Natural killer cell (primary cell): ENCODE measurements at regions not wholly inside any gene's neighbourhood (a gene's known extent, or its start where the extent isn't known, plus 50 kb on each side); places are given as distances from the start of the nearest gene placed in this dataset.

Experiments used
- ATAC-seq, 3 donors: fragments of 150-1000 bp in 2 of 3; fragments of 200-7000 bp in 1 of 3; cut with Tn5 transposase; 1 replicate in 1 of 3; 2 replicates in 2 of 3; pipeline ENCODE4 v1.10.0; 2021; ENCODE audit warnings: mild to moderate bottlenecking in 2 of 3, moderate library complexity in 2 of 3
- DNase-seq, 2 donors: peaks; one replicate each; pipeline versions ENCODE4 v3.0.0 to v3.0.0-alpha.2; 2013 to 2021; ENCODE audit warnings: mixed read lengths in 1 of 2
- H3K27ac ChIP-seq: one replicate; pipeline ENCODE4 v1.5.1; 2013; ENCODE audit warnings: mild to moderate bottlenecking, low read length
- H3K27me3 ChIP-seq: one replicate; pipeline ENCODE4 v1.6.1; 2013; ENCODE audit warnings: low read length; ENCODE audit not compliant: control insufficient read depth, insufficient read depth
- H3K36me3 ChIP-seq: one replicate; pipeline ENCODE4 v1.6.1; 2013; ENCODE audit warnings: low read length; ENCODE audit not compliant: control insufficient read depth, insufficient read depth
- H3K4me1 ChIP-seq: one replicate; pipeline ENCODE4 v1.6.1; 2013; ENCODE audit warnings: low read length; ENCODE audit not compliant: control insufficient read depth, insufficient read depth
- H3K4me3 ChIP-seq: one replicate; pipeline ENCODE4 v1.5.1; 2013; ENCODE audit warnings: low read length
- H3K9me3 ChIP-seq: one replicate; pipeline ENCODE4 v1.6.1; 2013; ENCODE audit warnings: low read length; ENCODE audit not compliant: control insufficient read depth, insufficient read depth
- H3K27ac Mint-ChIP-seq, 2 donors: one replicate each; pipeline ENCODE4 v1.8.0; 2022; ENCODE audit warnings: mild to moderate bottlenecking in 2 of 2, mixed read lengths in 2 of 2, moderate library complexity in 1 of 2
- H3K27me3 Mint-ChIP-seq, 2 donors: one replicate each; pipeline ENCODE4 v1.8.0; 2022; ENCODE audit warnings: low read depth in 2 of 2, mixed read lengths in 2 of 2
- H3K36me3 Mint-ChIP-seq: one replicate; pipeline ENCODE4 v1.8.0; 2022; ENCODE audit warnings: mixed read lengths
- H3K4me1 Mint-ChIP-seq, 2 donors: one replicate each; pipeline ENCODE4 v1.8.0; 2022; ENCODE audit warnings: mixed read lengths in 2 of 2
- H3K4me3 Mint-ChIP-seq: one replicate; pipeline ENCODE4 v1.8.0; 2022; ENCODE audit warnings: mild to moderate bottlenecking, moderate library complexity, mixed read lengths
- H3K9me3 Mint-ChIP-seq, 2 donors: one replicate each; pipeline ENCODE4 v1.8.0; 2022; ENCODE audit warnings: mixed read lengths in 2 of 2
- WGBS: methylation state at CpG from one replicate; pipeline ENCODE4 v1.1.7; 2013; ENCODE audit warnings: missing lambda C conversion rate; ENCODE audit not compliant: insufficient coverage; 5-methylcytosine and 5-hydroxymethylcytosine counted together
- intact Hi-C: fragments of 100-400 bp; cut with micrococcal nuclease; formaldehyde crosslinking; loops from one replicate; pipeline ENCODE4 v1.14.2; 2022
- TF ChIP-seq, protein P1 (sequence below): fragments of 200-600 bp; IDR thresholded peaks from one replicate; pipeline ENCODE4 v1.8.0; 2022; ENCODE audit warnings: antibody characterized with exemption

DNA sequence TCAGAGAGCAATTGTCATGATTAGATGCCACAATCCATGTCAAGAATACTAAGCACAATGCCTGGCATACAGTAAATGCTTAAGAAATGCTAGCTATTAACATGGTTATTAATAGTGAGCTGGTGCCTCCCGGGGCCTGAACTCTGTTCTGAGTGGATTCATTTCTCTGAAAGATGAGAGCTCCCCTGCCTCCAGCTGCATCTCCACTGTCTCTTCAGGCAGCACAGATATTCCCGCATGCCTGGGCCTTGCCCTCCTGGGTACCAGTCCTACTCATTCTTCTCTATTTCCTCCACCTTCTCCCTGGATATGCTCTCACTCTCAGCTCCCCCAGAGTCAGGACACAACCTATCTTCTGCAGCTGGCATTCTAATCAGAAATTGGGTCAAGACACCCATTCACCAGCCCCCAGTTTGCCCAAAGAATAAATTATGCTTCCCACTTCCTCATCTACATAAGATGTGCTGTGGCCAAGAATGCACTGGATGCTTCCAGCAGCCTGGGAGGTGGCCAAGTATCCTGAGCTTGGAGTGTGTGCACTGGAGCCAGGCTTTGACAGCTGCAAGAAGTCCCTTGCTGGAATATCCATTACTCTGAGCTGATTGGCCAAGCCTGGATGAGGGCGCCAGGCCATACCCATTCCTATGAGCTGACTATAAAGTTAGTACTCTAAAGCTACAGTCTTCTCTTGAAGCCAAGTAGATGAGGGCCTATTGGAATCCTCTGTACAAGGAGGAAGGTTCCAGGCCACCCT lies 669.0 kb downstream of the ACTL7B start:
- H3K27me3 Mint-ChIP-seq = no peaks in the 10 kb centered on the region
- Histone ChIP-seq H3K4me1 (no peaks in the 10 kb centered on the region), H3K27me3 (no peaks in the 10 kb centered on the region), H3K9me3 (peaks cover 3% of the 10 kb centered on the region), H3K36me3 (no peaks in the 10 kb centered on the region), H3K27ac (no peak overlapping the region), H3K4me3 (no peak overlapping the region)
- 94% methylated on average over 3 of the region's 3 CpGs for WGBS
- TF ChIP-seq, protein P1, sequence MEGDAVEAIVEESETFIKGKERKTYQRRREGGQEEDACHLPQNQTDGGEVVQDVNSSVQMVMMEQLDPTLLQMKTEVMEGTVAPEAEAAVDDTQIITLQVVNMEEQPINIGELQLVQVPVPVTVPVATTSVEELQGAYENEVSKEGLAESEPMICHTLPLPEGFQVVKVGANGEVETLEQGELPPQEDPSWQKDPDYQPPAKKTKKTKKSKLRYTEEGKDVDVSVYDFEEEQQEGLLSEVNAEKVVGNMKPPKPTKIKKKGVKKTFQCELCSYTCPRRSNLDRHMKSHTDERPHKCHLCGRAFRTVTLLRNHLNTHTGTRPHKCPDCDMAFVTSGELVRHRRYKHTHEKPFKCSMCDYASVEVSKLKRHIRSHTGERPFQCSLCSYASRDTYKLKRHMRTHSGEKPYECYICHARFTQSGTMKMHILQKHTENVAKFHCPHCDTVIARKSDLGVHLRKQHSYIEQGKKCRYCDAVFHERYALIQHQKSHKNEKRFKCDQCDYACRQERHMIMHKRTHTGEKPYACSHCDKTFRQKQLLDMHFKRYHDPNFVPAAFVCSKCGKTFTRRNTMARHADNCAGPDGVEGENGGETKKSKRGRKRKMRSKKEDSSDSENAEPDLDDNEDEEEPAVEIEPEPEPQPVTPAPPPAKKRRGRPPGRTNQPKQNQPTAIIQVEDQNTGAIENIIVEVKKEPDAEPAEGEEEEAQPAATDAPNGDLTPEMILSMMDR = no peak
- peaks cover 3 to 12% of the 10 kb centered on the region in 2 donors for H3K9me3 Mint-ChIP-seq
- ATAC-seq = no peak
- no peaks in the 10 kb centered on the region for H3K36me3 Mint-ChIP-seq
- no peak overlapping the region for H3K27ac Mint-ChIP-seq
- no peak overlapping the region for H3K4me3 Mint-ChIP-seq
- no peaks in the 10 kb centered on the region for H3K4me1 Mint-ChIP-seq
- DNase-seq = no peak
- intact Hi-C loops = no loop called here

DNA sequence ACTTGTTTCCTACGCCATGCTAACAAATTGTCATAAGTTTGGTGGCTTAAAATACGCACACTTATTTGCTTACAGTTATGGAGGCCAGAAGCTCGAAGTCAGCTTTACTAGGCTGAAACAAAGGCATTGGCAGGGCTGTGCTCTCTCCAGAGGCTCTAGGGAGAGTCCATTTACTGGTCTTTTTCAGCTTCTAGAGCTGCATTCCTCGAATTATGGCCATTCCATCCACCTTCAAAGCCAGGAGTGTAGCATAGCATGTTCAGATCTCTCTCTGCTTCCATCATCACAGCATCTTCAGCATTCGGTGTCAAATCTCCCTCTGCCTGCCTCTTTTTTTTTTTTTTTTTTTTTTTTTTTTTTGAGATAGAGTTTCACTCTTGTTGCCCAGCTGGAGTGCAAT lies 670.2 kb downstream of the ACTL7B start:
- intact Hi-C loops = no loop called here

DNA sequence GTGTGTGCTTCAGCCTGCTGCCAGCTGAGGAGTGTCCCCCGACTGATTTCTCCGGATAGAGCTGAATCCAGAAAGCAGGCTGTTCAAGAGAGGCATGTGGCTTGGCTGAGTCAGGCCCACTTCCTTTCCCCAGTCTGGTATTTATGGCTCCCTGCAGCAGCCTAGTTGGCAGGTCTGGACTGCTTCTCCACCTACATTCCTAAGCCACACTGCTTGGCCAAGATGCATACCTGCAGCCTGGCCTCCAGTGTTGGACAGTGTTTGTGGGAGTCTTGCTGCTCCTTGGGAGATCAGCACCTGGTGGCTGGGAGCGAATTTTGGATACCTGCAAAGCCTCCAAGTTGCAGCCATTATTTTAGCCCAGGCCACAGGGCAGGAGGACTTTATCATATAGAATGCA lies 670.8 kb downstream of the ACTL7B start:
- no peaks in the 10 kb centered on the region for H3K4me1 Mint-ChIP-seq
- H3K27ac ChIP-seq = no peak overlapping the region
- H3K9me3 Mint-ChIP-seq = peaks cover 3 to 14% of the 10 kb centered on the region in 2 donors
- H3K27me3 Mint-ChIP-seq = no peaks in the 10 kb centered on the region
- no peaks in the 10 kb centered on the region for H3K27me3 ChIP-seq
- H3K4me3 ChIP-seq = no peak overlapping the region
- H3K4me1 ChIP-seq = no peaks in the 10 kb centered on the region
- no peak overlapping the region for H3K27ac Mint-ChIP-seq
- no peak overlapping the region for H3K4me3 Mint-ChIP-seq
- WGBS = 32% methylated on average over 3 of the region's 3 CpGs
- no peaks in the 10 kb centered on the region for H3K36me3 ChIP-seq
- H3K9me3 ChIP-seq = peaks cover 3% of the 10 kb centered on the region
- intact Hi-C loops = no loop called here
- no peaks in the 10 kb centered on the region for H3K36me3 Mint-ChIP-seq
- TF ChIP-seq, protein P1 = no peak
- ATAC-seq (no peak), DNase-seq (no peak)

More for the DNA sequence above, 670.2 kb downstream of the ACTL7B start:
- Mint-ChIP-seq H3K9me3 (peaks cover 3 to 15% of the 10 kb centered on the region in 2 donors), H3K27ac (no peak overlapping the region), H3K4me3 (no peak overlapping the region), H3K36me3 (no peaks in the 10 kb centered on the region), H3K27me3 (no peaks in the 10 kb centered on the region), H3K4me1 (no peaks in the 10 kb centered on the region)
- Histone ChIP-seq H3K4me1 (no peaks in the 10 kb centered on the region), H3K9me3 (peaks cover 3% of the 10 kb centered on the region), H3K27me3 (no peaks in the 10 kb centered on the region), H3K4me3 (no peak overlapping the region), H3K36me3 (no peaks in the 10 kb centered on the region), H3K27ac (no peak overlapping the region)
- ATAC-seq (no peak), DNase-seq (no peak)
- TF ChIP-seq, protein P1 = no peak
- 84% methylated on average over 4 of the region's 5 CpGs for WGBS

DNA sequence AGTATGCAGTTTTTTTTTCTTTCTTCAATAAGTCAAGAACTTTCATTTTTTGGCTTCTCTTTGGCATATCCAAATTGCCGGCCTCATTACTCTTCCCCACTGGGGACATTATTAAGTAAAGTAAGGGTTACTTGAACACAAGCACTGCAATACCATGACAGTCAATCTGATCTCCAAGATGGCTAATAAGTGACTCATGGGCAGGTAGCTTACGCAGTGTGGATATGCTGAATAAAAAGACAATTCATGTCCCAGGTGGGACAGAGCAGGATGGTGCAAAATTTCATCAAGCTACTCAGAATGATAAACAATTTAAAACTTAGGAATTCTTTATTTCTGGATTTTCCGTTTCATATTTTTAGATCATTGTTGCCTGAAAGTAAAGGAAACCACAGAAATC lies 671.8 kb downstream of the ACTL7B start:
- Mint-ChIP-seq H3K27ac (no peak overlapping the region), H3K36me3 (no peaks in the 10 kb centered on the region), H3K27me3 (no peaks in the 10 kb centered on the region), H3K4me1 (no peaks in the 10 kb centered on the region), H3K9me3 (peaks cover 3 to 12% of the 10 kb centered on the region in 2 donors), H3K4me3 (no peak overlapping the region)
- Histone ChIP-seq H3K4me3 (no peak overlapping the region), H3K27ac (no peak overlapping the region), H3K4me1 (no peaks in the 10 kb centered on the region), H3K36me3 (no peaks in the 10 kb centered on the region), H3K9me3 (peaks cover 3% of the 10 kb centered on the region), H3K27me3 (no peaks in the 10 kb centered on the region)
- no peak for DNase-seq
- intact Hi-C loops = no loop called here
- TF ChIP-seq, protein P1 = no peak
- WGBS = no CpG with 5 or more reads among the region's 3 CpGs
- no peak for ATAC-seq
